ENCODE measurements at regions not wholly inside any gene's neighbourhood (a gene's known extent, or its start where the extent isn't known, plus 50 kb on each side); places are given as distances from the start of the nearest gene placed in this dataset.

- TF ChIP-seq, protein P1, sequence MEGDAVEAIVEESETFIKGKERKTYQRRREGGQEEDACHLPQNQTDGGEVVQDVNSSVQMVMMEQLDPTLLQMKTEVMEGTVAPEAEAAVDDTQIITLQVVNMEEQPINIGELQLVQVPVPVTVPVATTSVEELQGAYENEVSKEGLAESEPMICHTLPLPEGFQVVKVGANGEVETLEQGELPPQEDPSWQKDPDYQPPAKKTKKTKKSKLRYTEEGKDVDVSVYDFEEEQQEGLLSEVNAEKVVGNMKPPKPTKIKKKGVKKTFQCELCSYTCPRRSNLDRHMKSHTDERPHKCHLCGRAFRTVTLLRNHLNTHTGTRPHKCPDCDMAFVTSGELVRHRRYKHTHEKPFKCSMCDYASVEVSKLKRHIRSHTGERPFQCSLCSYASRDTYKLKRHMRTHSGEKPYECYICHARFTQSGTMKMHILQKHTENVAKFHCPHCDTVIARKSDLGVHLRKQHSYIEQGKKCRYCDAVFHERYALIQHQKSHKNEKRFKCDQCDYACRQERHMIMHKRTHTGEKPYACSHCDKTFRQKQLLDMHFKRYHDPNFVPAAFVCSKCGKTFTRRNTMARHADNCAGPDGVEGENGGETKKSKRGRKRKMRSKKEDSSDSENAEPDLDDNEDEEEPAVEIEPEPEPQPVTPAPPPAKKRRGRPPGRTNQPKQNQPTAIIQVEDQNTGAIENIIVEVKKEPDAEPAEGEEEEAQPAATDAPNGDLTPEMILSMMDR (IDR thresholded peaks at IDR 0.05): no peak
- H3K4me1 ChIP-seq: no peaks in the 10 kb centered on the region
- 58 to 67% (median 64%) methylated on average over 8 to 9 of the region's 9 CpGs for WGBS, 3 donors
- H3K9me3 ChIP-seq: no peaks in the 10 kb centered on the region
- H3K4me3 ChIP-seq: no peak overlapping the region
- no peak overlapping the region for H3K27ac ChIP-seq
- no peaks in the 10 kb centered on the region for H3K27me3 ChIP-seq (ENCODE audit: insufficient read depth in 3 of 3, low read length in 2 of 3)
- intact Hi-C loops (cut with DNase I): no loop called here
- no peaks in the 10 kb centered on the region for H3K36me3 ChIP-seq (ENCODE audit: insufficient read depth in 1 of 2, low read depth in 1 of 2)
- ATAC-seq (no peak), DNase-seq (no peak)
Observed at GRCh38 chr2:20139407-20140172, 85.3 kb downstream of the SDC1 start.

- WGBS, 3 donors: 50 to 63% (median 59%) methylated on average over 6 of the region's 6 CpGs
- no peak for DNase-seq
- Histone ChIP-seq H3K4me3 (no peak overlapping the region), H3K27me3 (ENCODE audit: insufficient read depth in 3 of 3, low read length in 2 of 3) (no peaks in the 10 kb centered on the region), H3K27ac (no peak overlapping the region), H3K36me3 (ENCODE audit: insufficient read depth in 1 of 2, low read depth in 1 of 2) (no peaks in the 10 kb centered on the region), H3K4me1 (no peaks in the 10 kb centered on the region), H3K9me3 (no peaks in the 10 kb centered on the region)
- intact Hi-C loops (cut with DNase I): no loop called here
- no peak for ATAC-seq
- TF ChIP-seq, protein P1 (IDR thresholded peaks at IDR 0.05): no peak
Observed at GRCh38 chr2:20138696-20139095, 86.2 kb downstream of the SDC1 start.

DNA sequence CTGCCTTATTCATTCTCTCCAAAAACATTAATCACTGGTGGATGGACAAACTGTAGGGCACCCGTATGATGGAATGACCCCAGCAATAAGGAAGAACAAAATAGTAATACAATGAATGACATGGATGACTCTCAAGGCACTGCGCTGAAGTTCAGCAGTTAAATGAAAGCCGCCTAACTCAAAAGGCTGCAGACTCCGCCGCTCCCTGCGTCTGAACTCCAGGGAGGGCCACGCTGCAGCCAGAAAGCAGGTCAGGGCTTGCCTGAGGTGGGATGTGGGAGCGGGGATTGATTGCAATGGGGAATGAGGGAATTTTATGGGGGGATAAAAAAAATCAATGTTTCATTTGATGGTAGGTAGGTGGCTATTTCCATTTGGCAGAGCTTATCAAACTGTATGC lies 86.5 kb upstream of the LAPTM4A start:
- ATAC-seq: no peak

GRCh38 chr2:20137131-20137571 lies 85.7 kb upstream of the LAPTM4A start:
- WGBS, 3 donors: 79 to 80% (median 80%) methylated on average over 10 of the region's 10 CpGs
- intact Hi-C loops (cut with DNase I): no loop called here
- DNase-seq: no peak
- no peak overlapping the region for H3K4me3 ChIP-seq
- no peaks in the 10 kb centered on the region for H3K36me3 ChIP-seq (ENCODE audit: insufficient read depth in 1 of 2, low read depth in 1 of 2)
- H3K27me3 ChIP-seq (ENCODE audit: insufficient read depth in 3 of 3, low read length in 2 of 3): no peaks in the 10 kb centered on the region
- no peak overlapping the region for H3K27ac ChIP-seq
- H3K4me1 ChIP-seq: no peaks in the 10 kb centered on the region
- TF ChIP-seq, protein P1 (IDR thresholded peaks at IDR 0.05): no peak
- no peaks in the 10 kb centered on the region for H3K9me3 ChIP-seq
- no peak for ATAC-seq

More for the DNA sequence above, 86.5 kb upstream of the LAPTM4A start:
- no peaks in the 10 kb centered on the region for H3K4me1 ChIP-seq
- H3K9me3 ChIP-seq: no peaks in the 10 kb centered on the region
- no peak overlapping the region for H3K4me3 ChIP-seq
- WGBS, 3 donors: 96 to 97% (median 97%) methylated on average over 8 of the region's 8 CpGs
- DNase-seq: no peak
- TF ChIP-seq, protein P1 (IDR thresholded peaks at IDR 0.05): no peak
- intact Hi-C loops (cut with DNase I): no loop called here
- no peaks in the 10 kb centered on the region for H3K27me3 ChIP-seq (ENCODE audit: insufficient read depth in 3 of 3, low read length in 2 of 3)
- no peaks in the 10 kb centered on the region for H3K36me3 ChIP-seq (ENCODE audit: insufficient read depth in 1 of 2, low read depth in 1 of 2)
- H3K27ac ChIP-seq: no peak overlapping the region

GRCh38 chr2:20136149-20136548 lies 84.7 kb upstream of the LAPTM4A start:
- peak in 1 of 4 donors; percentile 42 for ATAC-seq
- 77 to 85% (median 83%) methylated on average over 12 of the region's 12 CpGs for WGBS, 3 donors
- Histone ChIP-seq H3K4me3 (no peak overlapping the region), H3K9me3 (no peaks in the 10 kb centered on the region), H3K4me1 (no peaks in the 10 kb centered on the region), H3K27me3 (ENCODE audit: insufficient read depth in 3 of 3, low read length in 2 of 3) (no peaks in the 10 kb centered on the region), H3K27ac (no peak overlapping the region), H3K36me3 (ENCODE audit: insufficient read depth in 1 of 2, low read depth in 1 of 2) (no peaks in the 10 kb centered on the region)
- intact Hi-C loops (cut with DNase I): no loop called here
- no peak for DNase-seq
- TF ChIP-seq, protein P1 (IDR thresholded peaks at IDR 0.05): no peak
